Thymus (tissue), 11 donors: ENCODE measurements at regions not wholly inside any gene's neighbourhood (a gene's known extent, or its start where the extent isn't known, plus 50 kb on each side); places are given as distances from the start of the nearest gene placed in this dataset.

ENCODE experiments used
- DNase-seq, 9 donors: peaks; one replicate each; pipeline ENCODE4 v3.0.0-alpha.2; 2013; ENCODE audit warnings: low spot score in 9 of 9, low read depth in 6 of 9, missing footprints in 1 of 9
- H3K27ac ChIP-seq, 2 donors: one replicate each; pipeline ENCODE4 v1.5.1; 2013; ENCODE audit warnings: control low read depth in 1 of 2, low read depth in 1 of 2, low read length in 1 of 2, mild to moderate bottlenecking in 1 of 2, moderate library complexity in 1 of 2
- H3K27me3 ChIP-seq, 2 donors: one replicate each; pipeline ENCODE4 v1.5.1; 2013; ENCODE audit warnings: low read length in 1 of 2; ENCODE audit not compliant: control insufficient read depth in 2 of 2, insufficient read depth in 1 of 2
- H3K36me3 ChIP-seq, 2 donors: one replicate each; pipeline ENCODE4 v1.5.1; 2013; ENCODE audit warnings: low read length in 1 of 2, mild to moderate bottlenecking in 1 of 2, moderate library complexity in 1 of 2; ENCODE audit not compliant: control insufficient read depth in 2 of 2, insufficient read depth in 2 of 2
- H3K4me1 ChIP-seq, 2 donors: one replicate each; pipeline ENCODE4 v1.5.1; 2013; ENCODE audit warnings: low read length in 2 of 2; ENCODE audit not compliant: control insufficient read depth in 2 of 2, insufficient read depth in 2 of 2
- H3K4me3 ChIP-seq, 2 donors: one replicate each; pipeline ENCODE4 v1.5.1; 2013; ENCODE audit warnings: low read length in 2 of 2, control low read depth in 1 of 2, mild to moderate bottlenecking in 1 of 2
- H3K9me3 ChIP-seq, 2 donors: one replicate each; pipeline ENCODE4 v1.5.1; 2013; ENCODE audit warnings: low read length in 1 of 2, mild to moderate bottlenecking in 1 of 2; ENCODE audit not compliant: control insufficient read depth in 2 of 2, insufficient read depth in 1 of 2
- WGBS: extraction: QIAGEN DNeasy Blood & Tissue Kit; methylation state at CpG from one replicate; pipeline ENCODE4 v1.1.7; 2013; 5-methylcytosine and 5-hydroxymethylcytosine counted together
- donor health status: healthy.

DNA sequence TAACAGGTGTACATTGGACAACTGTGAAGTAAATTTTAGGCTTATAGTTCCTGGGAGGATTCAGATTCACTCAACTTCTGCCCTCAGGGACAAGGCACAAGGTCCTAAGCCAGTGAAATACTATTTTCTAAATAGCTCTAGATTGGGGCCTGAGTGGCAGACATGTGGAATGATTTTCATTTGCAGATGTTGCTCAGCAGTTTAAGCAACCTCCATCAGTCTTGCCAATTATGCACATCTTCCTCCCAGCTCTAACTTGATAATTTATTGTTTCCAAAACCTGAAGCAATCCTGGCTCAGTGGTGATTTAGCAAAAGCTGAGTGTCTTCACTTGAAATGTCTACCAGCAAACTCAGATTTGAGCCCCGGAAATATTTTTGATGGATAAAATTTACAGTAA, 116.2 kb downstream of the SCP2D1 start:
- no peaks in the 10 kb centered on the region for H3K27me3 ChIP-seq
- no peaks in the 10 kb centered on the region for H3K9me3 ChIP-seq
- no peaks in the 10 kb centered on the region for H3K36me3 ChIP-seq
- H3K4me1 ChIP-seq: no peaks in the 10 kb centered on the region
- WGBS: 99% methylated on average over 1 of the region's 1 CpG
- DNase-seq: no peak
- H3K4me3 ChIP-seq: no peak overlapping the region
- H3K27ac ChIP-seq: no peak overlapping the region

DNA sequence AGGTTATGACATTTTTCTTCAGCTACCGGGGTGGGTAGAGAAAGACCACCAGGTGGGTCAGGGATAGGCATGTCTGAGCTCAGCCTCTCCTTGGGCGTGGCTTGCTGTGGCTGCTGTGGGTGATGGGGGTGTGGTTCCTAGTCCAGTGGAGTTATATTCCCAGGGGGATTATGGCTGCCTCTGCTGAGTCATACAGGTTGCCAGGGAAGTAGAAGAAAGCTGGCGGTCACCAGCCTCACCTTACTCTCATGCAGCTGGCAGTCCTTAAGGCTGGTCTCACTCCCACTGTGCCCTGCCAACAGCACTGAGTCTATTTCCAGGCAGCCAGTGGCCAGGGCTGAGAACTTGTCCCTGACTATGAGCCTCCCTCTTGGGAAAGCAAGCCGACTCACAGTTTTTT, 130.0 kb downstream of the SCP2D1 start:
- Histone ChIP-seq H3K36me3 (no peaks in the 10 kb centered on the region), H3K27me3 (no peaks in the 10 kb centered on the region), H3K4me1 (no peaks in the 10 kb centered on the region), H3K4me3 (no peak overlapping the region), H3K9me3 (no peaks in the 10 kb centered on the region), H3K27ac (no peak overlapping the region)
- WGBS: 95% methylated on average over 4 of the region's 4 CpGs
- no peak for DNase-seq

DNA sequence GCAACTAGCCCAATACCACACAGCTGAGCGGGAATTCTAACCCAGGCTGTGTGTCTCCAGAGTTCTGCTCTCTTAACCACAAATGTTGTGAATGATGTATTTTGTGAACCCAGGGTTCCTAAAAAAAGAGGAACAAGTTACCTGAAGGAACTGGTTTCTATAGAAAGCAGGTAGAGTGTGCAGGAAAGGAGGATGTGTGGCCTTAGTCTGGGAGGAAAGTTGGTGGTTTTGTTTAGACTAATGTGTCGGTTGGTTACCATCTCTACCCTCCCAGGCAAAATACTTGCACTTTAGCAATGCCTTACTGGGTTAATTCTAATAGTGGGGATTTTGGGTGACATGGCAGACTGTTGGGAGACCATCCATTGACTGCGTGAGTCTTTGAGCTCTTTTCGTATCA, 143.3 kb downstream of the SCP2D1 start:
- DNase-seq: no peak
- Histone ChIP-seq H3K4me1 (no peaks in the 10 kb centered on the region), H3K36me3 (no peaks in the 10 kb centered on the region), H3K27me3 (no peaks in the 10 kb centered on the region), H3K4me3 (no peak overlapping the region), H3K9me3 (no peaks in the 10 kb centered on the region), H3K27ac (no peak overlapping the region)
- 55% methylated on average over 4 of the region's 4 CpGs for WGBS

DNA sequence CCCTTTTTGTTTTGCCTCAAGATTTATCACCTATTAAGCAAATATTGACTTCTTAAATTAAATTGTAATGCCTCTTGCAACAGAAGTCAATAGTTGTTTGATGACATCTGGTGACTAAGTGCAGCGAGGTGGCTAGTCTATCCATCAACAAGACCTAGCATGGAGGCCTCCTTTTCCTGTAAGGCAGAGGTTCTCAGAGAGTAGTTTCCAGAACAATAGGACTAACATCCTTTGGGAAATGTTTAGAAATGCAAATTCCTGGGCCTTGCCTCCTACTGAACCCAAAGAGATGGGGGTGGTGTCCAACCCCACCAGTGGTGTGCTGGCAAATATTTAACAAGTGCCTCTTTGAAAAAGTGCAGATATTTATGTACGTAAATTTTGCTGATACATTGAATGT, 143.7 kb downstream of the SCP2D1 start:
- H3K36me3 ChIP-seq: no peaks in the 10 kb centered on the region
- no peak overlapping the region for H3K4me3 ChIP-seq
- H3K4me1 ChIP-seq: no peaks in the 10 kb centered on the region
- DNase-seq: no peak
- H3K27ac ChIP-seq: no peak overlapping the region
- no peaks in the 10 kb centered on the region for H3K9me3 ChIP-seq
- 91% methylated on average over 2 of the region's 2 CpGs for WGBS
- no peaks in the 10 kb centered on the region for H3K27me3 ChIP-seq

DNA sequence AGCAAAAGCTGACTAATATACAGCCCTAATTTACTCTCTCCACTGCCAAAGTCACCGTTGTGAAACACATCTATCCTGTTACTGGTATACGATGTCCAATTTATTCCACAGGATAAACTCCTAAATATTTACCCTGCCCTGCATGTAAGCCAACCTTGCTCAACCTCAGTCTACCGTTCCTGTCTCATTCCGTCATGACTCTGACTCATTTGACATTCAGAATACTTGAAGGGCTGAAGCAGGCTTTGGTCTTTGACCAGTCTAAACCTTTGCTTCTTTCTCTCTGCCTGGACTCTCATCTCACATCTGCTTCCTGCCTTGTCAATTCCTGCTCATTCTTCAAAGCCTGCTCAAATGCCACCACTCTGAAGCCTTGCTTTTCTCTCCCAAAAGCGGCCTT, 157.5 kb downstream of the SCP2D1 start:
- H3K27me3 ChIP-seq: no peaks in the 10 kb centered on the region
- no peak overlapping the region for H3K4me3 ChIP-seq
- no peaks in the 10 kb centered on the region for H3K9me3 ChIP-seq
- no peak for DNase-seq
- H3K4me1 ChIP-seq: no peaks in the 10 kb centered on the region
- no peak overlapping the region for H3K27ac ChIP-seq
- no peaks in the 10 kb centered on the region for H3K36me3 ChIP-seq
- WGBS: 98% methylated on average over 5 of the region's 5 CpGs

DNA sequence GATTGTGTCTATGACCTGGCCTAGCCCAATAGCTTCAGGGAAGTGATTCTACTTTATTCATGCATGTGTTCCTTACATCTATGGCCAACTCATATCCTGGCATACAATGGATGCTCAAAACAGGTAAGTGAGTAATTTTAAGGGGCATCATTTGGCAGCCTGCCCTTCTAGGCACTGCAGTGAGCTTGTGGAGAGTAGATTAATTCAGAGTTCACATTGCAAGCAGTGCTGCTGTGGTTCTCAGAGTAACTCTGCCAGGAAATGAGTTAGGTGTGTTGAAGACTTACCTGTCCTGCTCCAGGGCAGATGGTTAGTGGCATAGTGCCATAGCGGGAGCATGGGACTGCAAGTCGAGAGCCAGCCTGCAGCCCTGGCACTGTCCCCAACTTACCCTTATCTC, 158.0 kb downstream of the SCP2D1 start:
- no peak for DNase-seq
- Histone ChIP-seq H3K27ac (no peak overlapping the region), H3K4me1 (no peaks in the 10 kb centered on the region), H3K27me3 (no peaks in the 10 kb centered on the region), H3K4me3 (no peak overlapping the region), H3K36me3 (no peaks in the 10 kb centered on the region), H3K9me3 (no peaks in the 10 kb centered on the region)
- 64% methylated on average over 2 of the region's 2 CpGs for WGBS

DNA sequence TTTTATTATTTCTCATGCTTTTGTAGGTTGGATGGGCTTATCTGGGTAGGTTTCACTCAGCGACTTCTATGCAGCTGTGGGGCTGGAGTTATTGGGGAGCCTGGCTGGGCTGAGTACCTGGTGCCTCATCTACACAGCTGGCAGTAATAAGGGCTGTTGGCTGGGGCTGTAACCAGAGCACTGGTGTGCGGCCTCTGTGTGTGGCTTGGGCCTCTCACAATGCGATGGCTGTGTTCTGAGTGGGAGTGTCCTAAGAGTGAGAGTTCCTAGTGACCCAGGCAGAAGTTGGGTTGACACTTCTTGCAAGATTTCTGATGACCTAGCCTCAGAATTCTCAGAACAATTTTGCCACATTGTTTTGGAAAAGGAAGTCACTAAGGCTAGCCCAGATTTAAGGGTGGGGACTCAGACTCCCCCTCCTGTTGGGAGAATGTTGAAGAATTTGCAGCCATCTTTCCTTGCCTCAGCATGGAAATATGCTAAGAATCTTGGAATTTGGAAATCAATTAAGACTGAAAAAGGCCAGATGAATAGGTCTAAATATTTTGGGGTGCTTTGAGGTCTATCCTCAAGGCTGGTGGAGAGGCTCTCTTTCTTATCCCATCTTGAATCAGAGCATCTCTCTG, 158.8 kb downstream of the SCP2D1 start:
- no peak overlapping the region for H3K27ac ChIP-seq
- no peak overlapping the region for H3K4me3 ChIP-seq
- no peaks in the 10 kb centered on the region for H3K36me3 ChIP-seq
- no peaks in the 10 kb centered on the region for H3K9me3 ChIP-seq
- whole genome bisulfite sequencing: 96% methylated on average over 3 of the region's 3 CpGs
- no peaks in the 10 kb centered on the region for H3K4me1 ChIP-seq
- H3K27me3 ChIP-seq: no peaks in the 10 kb centered on the region
- DNase-seq: no peak

DNA sequence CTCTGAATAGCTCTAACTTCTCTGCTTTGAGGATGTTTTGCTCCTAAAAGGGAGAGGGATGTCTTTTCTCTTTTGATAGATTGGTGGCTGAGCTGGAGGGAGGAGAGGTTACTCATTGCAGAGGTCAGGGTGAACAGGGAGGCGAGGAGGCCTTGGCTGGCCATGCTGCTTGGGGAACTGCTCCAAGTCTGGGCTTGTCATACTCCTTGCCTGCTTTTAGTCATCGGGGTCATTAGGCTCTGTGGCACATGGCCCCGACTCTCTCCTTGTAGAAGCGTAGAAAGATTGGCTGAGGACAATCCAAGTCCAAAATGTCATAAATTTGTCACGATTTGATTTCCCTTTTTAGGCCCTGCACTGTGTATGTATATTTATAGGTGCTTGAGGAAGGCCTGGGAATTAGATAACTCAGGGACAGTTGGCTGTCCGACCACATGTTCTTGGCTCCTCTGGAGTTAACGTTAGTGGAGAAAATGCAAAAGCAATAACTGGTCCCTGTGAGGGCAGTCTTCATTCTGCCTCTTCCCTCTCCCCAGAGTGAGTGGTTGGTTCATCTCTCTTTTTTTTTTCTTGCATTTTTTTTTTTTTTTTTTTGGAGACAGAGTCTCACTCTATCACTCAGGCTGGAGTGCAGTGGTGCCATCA, 160.1 kb downstream of the SCP2D1 start:
- 79% methylated on average over 7 of the region's 7 CpGs for WGBS
- DNase-seq: no peak
- Histone ChIP-seq H3K36me3 (no peaks in the 10 kb centered on the region), H3K27ac (no peak overlapping the region), H3K4me3 (no peak overlapping the region), H3K9me3 (no peaks in the 10 kb centered on the region), H3K4me1 (no peaks in the 10 kb centered on the region), H3K27me3 (no peaks in the 10 kb centered on the region)

DNA sequence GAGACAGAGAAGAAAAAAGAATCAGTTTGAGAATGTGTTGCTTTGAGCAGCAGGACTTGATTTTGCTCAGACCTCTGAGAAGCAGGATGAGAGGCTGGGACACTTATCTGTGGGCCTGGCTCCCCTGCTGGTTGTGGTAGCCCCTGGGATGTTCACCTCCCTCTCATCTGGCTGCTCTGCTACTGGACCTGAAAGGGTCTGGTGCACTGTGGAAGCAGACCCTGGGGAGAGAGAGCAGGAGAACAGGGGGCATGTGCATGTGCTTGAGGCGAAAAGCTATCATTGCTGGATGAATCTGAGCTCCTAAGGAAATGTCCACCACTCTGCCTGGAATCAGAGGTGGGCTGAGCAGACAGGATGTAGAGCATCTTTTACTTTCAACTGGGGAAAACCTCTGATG, 161.1 kb downstream of the SCP2D1 start:
- no peaks in the 10 kb centered on the region for H3K4me1 ChIP-seq
- H3K36me3 ChIP-seq: no peaks in the 10 kb centered on the region
- H3K27ac ChIP-seq: no peak overlapping the region
- no peaks in the 10 kb centered on the region for H3K9me3 ChIP-seq
- no peaks in the 10 kb centered on the region for H3K27me3 ChIP-seq
- 92% methylated on average over 1 of the region's 1 CpG for WGBS
- H3K4me3 ChIP-seq: no peak overlapping the region
- no peak for DNase-seq
